A673 (cell line): ENCODE measurements at regions not wholly inside any gene's neighbourhood (a gene's known extent, or its start where the extent isn't known, plus 50 kb on each side); places are given as distances from the start of the nearest gene placed in this dataset.
"Not testable (repeated sequence)": the region's sequence is repeated elsewhere in the genome, so short reads cannot be mapped to it uniquely, and the experiment has no call there.

Source experiments
- EZH2 ChIP-seq: fragments of 200-600 bp; sonication (generic); IDR thresholded peaks from 2 replicates; pipeline ENCODE4 v1.6.1; 2017; ENCODE audit warnings: borderline replicate concordance, low read depth, mild to moderate bottlenecking, mixed read lengths, antibody characterized with exemption, low read length; ENCODE audit not compliant: poor library complexity, severe bottlenecking
- TF ChIP-seq, protein P1 (sequence below): fragments of 300-800, 200-600 bp; sonication (generic); conservative IDR thresholded peaks from 2 replicates; pipeline ENCODE4 v1.5.1; 2017; ENCODE audit warnings: low read depth, mild to moderate bottlenecking, antibody characterized with exemption, low read length, moderate library complexity, mixed read lengths

GRCh38 chr3:146700025-146700424, 94.9 kb upstream of the PLSCR5 start:
- TF ChIP-seq, protein P1, sequence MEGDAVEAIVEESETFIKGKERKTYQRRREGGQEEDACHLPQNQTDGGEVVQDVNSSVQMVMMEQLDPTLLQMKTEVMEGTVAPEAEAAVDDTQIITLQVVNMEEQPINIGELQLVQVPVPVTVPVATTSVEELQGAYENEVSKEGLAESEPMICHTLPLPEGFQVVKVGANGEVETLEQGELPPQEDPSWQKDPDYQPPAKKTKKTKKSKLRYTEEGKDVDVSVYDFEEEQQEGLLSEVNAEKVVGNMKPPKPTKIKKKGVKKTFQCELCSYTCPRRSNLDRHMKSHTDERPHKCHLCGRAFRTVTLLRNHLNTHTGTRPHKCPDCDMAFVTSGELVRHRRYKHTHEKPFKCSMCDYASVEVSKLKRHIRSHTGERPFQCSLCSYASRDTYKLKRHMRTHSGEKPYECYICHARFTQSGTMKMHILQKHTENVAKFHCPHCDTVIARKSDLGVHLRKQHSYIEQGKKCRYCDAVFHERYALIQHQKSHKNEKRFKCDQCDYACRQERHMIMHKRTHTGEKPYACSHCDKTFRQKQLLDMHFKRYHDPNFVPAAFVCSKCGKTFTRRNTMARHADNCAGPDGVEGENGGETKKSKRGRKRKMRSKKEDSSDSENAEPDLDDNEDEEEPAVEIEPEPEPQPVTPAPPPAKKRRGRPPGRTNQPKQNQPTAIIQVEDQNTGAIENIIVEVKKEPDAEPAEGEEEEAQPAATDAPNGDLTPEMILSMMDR: not testable (repeated sequence)
- TF ChIP-seq EZH2: not testable (repeated sequence)
